ENCODE measurements at regions not wholly inside any gene's neighbourhood (a gene's known extent, or its start where the extent isn't known, plus 50 kb on each side); places are given as distances from the start of the nearest gene placed in this dataset.

GRCh38 chr2:118179445-118179844 is 91.2 kb downstream of the INSIG2 start:
- Histone ChIP-seq H3K9ac (ENCODE audit: low read length in 5 of 5) (no peak overlapping the region), H3K9me3 (ENCODE audit: control insufficient read depth in 5 of 5, low read length in 5 of 5) (no peaks in the 10 kb centered on the region), H3K4me3 (ENCODE audit: low read depth in 1 of 5, low read length in 5 of 5) (no peak overlapping the region), H3K27ac (ENCODE audit: low read depth, low read length) (no peak overlapping the region), H3K36me3 (ENCODE audit: control insufficient read depth in 5 of 5, insufficient read depth in 5 of 5, low read length in 5 of 5) (no peaks in the 10 kb centered on the region), H3K27me3 (ENCODE audit: control insufficient read depth in 5 of 5, insufficient read depth in 4 of 5, low read length in 5 of 5) (peaks cover 0 to 3% (median 0%) of the 10 kb centered on the region in 5 donors), H3K4me1 (ENCODE audit: control insufficient read depth in 5 of 5, insufficient read depth in 5 of 5, low read length in 5 of 5) (peaks cover 0 to 5% (median 0%) of the 10 kb centered on the region in 5 donors)

- Histone ChIP-seq H3K27me3 (ENCODE audit: control insufficient read depth in 5 of 5, insufficient read depth in 4 of 5, low read length in 5 of 5) (no peaks in the 10 kb centered on the region), H3K9me3 (ENCODE audit: control insufficient read depth in 5 of 5, low read length in 5 of 5) (no peaks in the 10 kb centered on the region), H3K4me1 (ENCODE audit: control insufficient read depth in 5 of 5, insufficient read depth in 5 of 5, low read length in 5 of 5) (peaks cover 0 to 5% (median 0%) of the 10 kb centered on the region in 5 donors)
Measured at GRCh38 chr2:118177884-118178283, 89.6 kb downstream of the INSIG2 start.

GRCh38 chr2:118177318-118177717 is 89.0 kb downstream of the INSIG2 start:
- H3K4me3 ChIP-seq (ENCODE audit: low read depth in 1 of 5, low read length in 5 of 5), result no peak overlapping the region
- H3K27ac ChIP-seq (ENCODE audit: low read depth, low read length), result no peak overlapping the region
- peaks cover 0 to 5% (median 0%) of the 10 kb centered on the region in 5 donors for H3K4me1 ChIP-seq (ENCODE audit: control insufficient read depth in 5 of 5, insufficient read depth in 5 of 5, low read length in 5 of 5)
- no peaks in the 10 kb centered on the region for H3K36me3 ChIP-seq (ENCODE audit: control insufficient read depth in 5 of 5, insufficient read depth in 5 of 5, low read length in 5 of 5)
- H3K9ac ChIP-seq (ENCODE audit: low read length in 5 of 5), result no peak overlapping the region
- no peaks in the 10 kb centered on the region for H3K27me3 ChIP-seq (ENCODE audit: control insufficient read depth in 5 of 5, insufficient read depth in 4 of 5, low read length in 5 of 5)
- H3K9me3 ChIP-seq (ENCODE audit: control insufficient read depth in 5 of 5, low read length in 5 of 5), result no peaks in the 10 kb centered on the region

More at GRCh38 chr2:118177884-118178283, 89.6 kb downstream of the INSIG2 start:
- Histone ChIP-seq H3K36me3 (ENCODE audit: control insufficient read depth in 5 of 5, insufficient read depth in 5 of 5, low read length in 5 of 5) (no peaks in the 10 kb centered on the region), H3K9ac (ENCODE audit: low read length in 5 of 5) (no peak overlapping the region), H3K4me3 (ENCODE audit: low read depth in 1 of 5, low read length in 5 of 5) (no peak overlapping the region), H3K27ac (ENCODE audit: low read depth, low read length) (no peak overlapping the region)

- Histone ChIP-seq H3K4me1 (ENCODE audit: control insufficient read depth in 5 of 5, insufficient read depth in 5 of 5, low read length in 5 of 5) (peaks cover 0 to 5% (median 0%) of the 10 kb centered on the region in 5 donors), H3K9ac (ENCODE audit: low read length in 5 of 5) (no peak overlapping the region), H3K27me3 (ENCODE audit: control insufficient read depth in 5 of 5, insufficient read depth in 4 of 5, low read length in 5 of 5) (no peaks in the 10 kb centered on the region), H3K9me3 (ENCODE audit: control insufficient read depth in 5 of 5, low read length in 5 of 5) (no peaks in the 10 kb centered on the region), H3K4me3 (ENCODE audit: low read depth in 1 of 5, low read length in 5 of 5) (no peak overlapping the region), H3K27ac (ENCODE audit: low read depth, low read length) (no peak overlapping the region), H3K36me3 (ENCODE audit: control insufficient read depth in 5 of 5, insufficient read depth in 5 of 5, low read length in 5 of 5) (no peaks in the 10 kb centered on the region)
Measured at GRCh38 chr2:118176601-118177000, 88.3 kb downstream of the INSIG2 start.

- H3K9me3 ChIP-seq (ENCODE audit: control insufficient read depth in 5 of 5, low read length in 5 of 5), result no peaks in the 10 kb centered on the region
- H3K4me3 ChIP-seq (ENCODE audit: low read depth in 1 of 5, low read length in 5 of 5), result no peak overlapping the region
- no peaks in the 10 kb centered on the region for H3K27me3 ChIP-seq (ENCODE audit: control insufficient read depth in 5 of 5, insufficient read depth in 4 of 5, low read length in 5 of 5)
- no peak overlapping the region for H3K27ac ChIP-seq (ENCODE audit: low read depth, low read length)
- no peak overlapping the region for H3K9ac ChIP-seq (ENCODE audit: low read length in 5 of 5)
- peaks cover 0 to 11% (median 0%) of the 10 kb centered on the region in 5 donors for H3K4me1 ChIP-seq (ENCODE audit: control insufficient read depth in 5 of 5, insufficient read depth in 5 of 5, low read length in 5 of 5)
- no peaks in the 10 kb centered on the region for H3K36me3 ChIP-seq (ENCODE audit: control insufficient read depth in 5 of 5, insufficient read depth in 5 of 5, low read length in 5 of 5)
Measured at GRCh38 chr2:118171546-118171945, 83.3 kb downstream of the INSIG2 start.

- H3K27me3 ChIP-seq (ENCODE audit: control insufficient read depth in 5 of 5, insufficient read depth in 4 of 5, low read length in 5 of 5), result no peaks in the 10 kb centered on the region
- H3K9ac ChIP-seq (ENCODE audit: low read length in 5 of 5), result no peak overlapping the region
- H3K36me3 ChIP-seq (ENCODE audit: control insufficient read depth in 5 of 5, insufficient read depth in 5 of 5, low read length in 5 of 5), result no peaks in the 10 kb centered on the region
- no peaks in the 10 kb centered on the region for H3K9me3 ChIP-seq (ENCODE audit: control insufficient read depth in 5 of 5, low read length in 5 of 5)
- no peak overlapping the region for H3K4me3 ChIP-seq (ENCODE audit: low read depth in 1 of 5, low read length in 5 of 5)
- H3K4me1 ChIP-seq (ENCODE audit: control insufficient read depth in 5 of 5, insufficient read depth in 5 of 5, low read length in 5 of 5), result peaks cover 0 to 11% (median 0%) of the 10 kb centered on the region in 5 donors
- no peak overlapping the region for H3K27ac ChIP-seq (ENCODE audit: low read depth, low read length)
Measured at GRCh38 chr2:118169359-118170005, 81.2 kb downstream of the INSIG2 start.

GRCh38 chr2:118168615-118169014 is 80.3 kb downstream of the INSIG2 start:
- no peak overlapping the region for H3K9ac ChIP-seq (ENCODE audit: low read length in 5 of 5)
- no peaks in the 10 kb centered on the region for H3K36me3 ChIP-seq (ENCODE audit: control insufficient read depth in 5 of 5, insufficient read depth in 5 of 5, low read length in 5 of 5)
- H3K27ac ChIP-seq (ENCODE audit: low read depth, low read length), result no peak overlapping the region
- no peaks in the 10 kb centered on the region for H3K27me3 ChIP-seq (ENCODE audit: control insufficient read depth in 5 of 5, insufficient read depth in 4 of 5, low read length in 5 of 5)
- no peak overlapping the region for H3K4me3 ChIP-seq (ENCODE audit: low read depth in 1 of 5, low read length in 5 of 5)
- peaks cover 0 to 11% (median 0%) of the 10 kb centered on the region in 5 donors for H3K4me1 ChIP-seq (ENCODE audit: control insufficient read depth in 5 of 5, insufficient read depth in 5 of 5, low read length in 5 of 5)
- no peaks in the 10 kb centered on the region for H3K9me3 ChIP-seq (ENCODE audit: control insufficient read depth in 5 of 5, low read length in 5 of 5)

- Histone ChIP-seq H3K36me3 (ENCODE audit: control insufficient read depth in 5 of 5, insufficient read depth in 5 of 5, low read length in 5 of 5) (no peaks in the 10 kb centered on the region), H3K9me3 (ENCODE audit: control insufficient read depth in 5 of 5, low read length in 5 of 5) (no peaks in the 10 kb centered on the region), H3K4me1 (ENCODE audit: control insufficient read depth in 5 of 5, insufficient read depth in 5 of 5, low read length in 5 of 5) (peaks cover 0 to 11% (median 0%) of the 10 kb centered on the region in 5 donors), H3K27me3 (ENCODE audit: control insufficient read depth in 5 of 5, insufficient read depth in 4 of 5, low read length in 5 of 5) (no peaks in the 10 kb centered on the region), H3K9ac (ENCODE audit: low read length in 5 of 5) (no peak overlapping the region), H3K27ac (ENCODE audit: low read depth, low read length) (no peak overlapping the region), H3K4me3 (ENCODE audit: low read depth in 1 of 5, low read length in 5 of 5) (no peak overlapping the region)
Measured at GRCh38 chr2:118167026-118167425, 78.8 kb downstream of the INSIG2 start.

GRCh38 chr2:118166242-118166641 is 78.0 kb downstream of the INSIG2 start:
- Histone ChIP-seq H3K4me1 (ENCODE audit: control insufficient read depth in 5 of 5, insufficient read depth in 5 of 5, low read length in 5 of 5) (peaks cover 0 to 11% (median 0%) of the 10 kb centered on the region in 5 donors), H3K27me3 (ENCODE audit: control insufficient read depth in 5 of 5, insufficient read depth in 4 of 5, low read length in 5 of 5) (peaks cover 0 to 3% (median 0%) of the 10 kb centered on the region in 5 donors), H3K36me3 (ENCODE audit: control insufficient read depth in 5 of 5, insufficient read depth in 5 of 5, low read length in 5 of 5) (no peaks in the 10 kb centered on the region), H3K4me3 (ENCODE audit: low read depth in 1 of 5, low read length in 5 of 5) (no peak overlapping the region), H3K9ac (ENCODE audit: low read length in 5 of 5) (no peak overlapping the region), H3K9me3 (ENCODE audit: control insufficient read depth in 5 of 5, low read length in 5 of 5) (no peaks in the 10 kb centered on the region), H3K27ac (ENCODE audit: low read depth, low read length) (no peak overlapping the region)

- Histone ChIP-seq H3K27me3 (ENCODE audit: control insufficient read depth in 5 of 5, insufficient read depth in 4 of 5, low read length in 5 of 5) (peaks cover 0 to 4% (median 0%) of the 10 kb centered on the region in 5 donors), H3K27ac (ENCODE audit: low read depth, low read length) (no peak overlapping the region), H3K4me3 (ENCODE audit: low read depth in 1 of 5, low read length in 5 of 5) (no peak overlapping the region)
Measured at GRCh38 chr2:118165595-118165994, 77.3 kb downstream of the INSIG2 start.

More at GRCh38 chr2:118165595-118165994, 77.3 kb downstream of the INSIG2 start:
- Histone ChIP-seq H3K9me3 (ENCODE audit: control insufficient read depth in 5 of 5, low read length in 5 of 5) (no peaks in the 10 kb centered on the region), H3K4me1 (ENCODE audit: control insufficient read depth in 5 of 5, insufficient read depth in 5 of 5, low read length in 5 of 5) (peaks cover 0 to 11% (median 0%) of the 10 kb centered on the region in 5 donors), H3K36me3 (ENCODE audit: control insufficient read depth in 5 of 5, insufficient read depth in 5 of 5, low read length in 5 of 5) (no peaks in the 10 kb centered on the region), H3K9ac (ENCODE audit: low read length in 5 of 5) (no peak overlapping the region)
